Uterus (tissue), 3 donors: ENCODE measurements at regions not wholly inside any gene's neighbourhood (a gene's known extent, or its start where the extent isn't known, plus 50 kb on each side); places are given as distances from the start of the nearest gene placed in this dataset.

Experiments
- DNase-seq, 2 donors: peaks; one replicate each; pipeline ENCODE4 v3.0.0-alpha.2; 2019 to 2020
- H3K27ac ChIP-seq, 2 donors: fragments of 200-600 bp; sonication (generic); 1 replicate in 1 of 2; 2 replicates in 1 of 2; pipeline ENCODE4 v1.5.1; 2016 to 2018
- H3K27me3 ChIP-seq, 2 donors: fragments of 200-600 bp; sonication (generic); one replicate each; pipeline ENCODE4 v1.5.1; 2018 to 2019; ENCODE audit warnings: control low read depth in 1 of 2
- H3K36me3 ChIP-seq, 2 donors: fragments of 200-600 bp; sonication (generic); one replicate each; pipeline ENCODE4 v1.5.1; 2019; ENCODE audit warnings: control low read depth in 1 of 2
- H3K4me1 ChIP-seq, 2 donors: fragments of 200-600 bp; sonication (generic); one replicate each; pipeline ENCODE4 v1.5.1; 2018 to 2019; ENCODE audit warnings: control low read depth in 1 of 2
- H3K4me3 ChIP-seq, 2 donors: fragments of 200-600 bp; sonication (generic); 1 replicate in 1 of 2; 2 replicates in 1 of 2; pipeline ENCODE4 v1.5.1; 2018 to 2019; ENCODE audit warnings: mild to moderate bottlenecking in 1 of 2
- H3K9me3 ChIP-seq, 2 donors: fragments of 200-600 bp; sonication (generic); one replicate each; pipeline ENCODE4 v1.5.1; 2019; ENCODE audit warnings: control low read depth in 1 of 2
- POLR2A ChIP-seq, 2 donors: fragments of 450-650 bp; IDR thresholded peaks; one replicate each; pipeline ENCODE4 v1.6.1; 2016; ENCODE audit warnings: antibody characterized with exemption in 2 of 2, mild to moderate bottlenecking in 1 of 2, moderate library complexity in 1 of 2
- intact Hi-C: fragments of 100-400 bp; cut with DNase I; formaldehyde crosslinking; loops from one replicate; pipeline ENCODE4 v1.15.1; 2023; ENCODE audit warnings: low total_unique reads
- TF ChIP-seq, protein P1 (sequence below), 4 experiments: fragments of 200-600 bp in 2 of 4; fragments of 450-650 bp in 2 of 4; sonication (generic) in 2 of 4; IDR thresholded peaks; one replicate each; pipeline ENCODE4 v1.5.1; 2016 to 2019; ENCODE audit warnings: antibody characterized with exemption in 4 of 4, mild to moderate bottlenecking in 2 of 4, moderate library complexity in 1 of 4
- donor health status: DM: yes; HTN: yes; CAD: no.

GRCh38 chr9:15048772-15049171 is 138.5 kb upstream of the FREM1 start:
- intact Hi-C loops, result no loop called here
- TF ChIP-seq, protein P1, sequence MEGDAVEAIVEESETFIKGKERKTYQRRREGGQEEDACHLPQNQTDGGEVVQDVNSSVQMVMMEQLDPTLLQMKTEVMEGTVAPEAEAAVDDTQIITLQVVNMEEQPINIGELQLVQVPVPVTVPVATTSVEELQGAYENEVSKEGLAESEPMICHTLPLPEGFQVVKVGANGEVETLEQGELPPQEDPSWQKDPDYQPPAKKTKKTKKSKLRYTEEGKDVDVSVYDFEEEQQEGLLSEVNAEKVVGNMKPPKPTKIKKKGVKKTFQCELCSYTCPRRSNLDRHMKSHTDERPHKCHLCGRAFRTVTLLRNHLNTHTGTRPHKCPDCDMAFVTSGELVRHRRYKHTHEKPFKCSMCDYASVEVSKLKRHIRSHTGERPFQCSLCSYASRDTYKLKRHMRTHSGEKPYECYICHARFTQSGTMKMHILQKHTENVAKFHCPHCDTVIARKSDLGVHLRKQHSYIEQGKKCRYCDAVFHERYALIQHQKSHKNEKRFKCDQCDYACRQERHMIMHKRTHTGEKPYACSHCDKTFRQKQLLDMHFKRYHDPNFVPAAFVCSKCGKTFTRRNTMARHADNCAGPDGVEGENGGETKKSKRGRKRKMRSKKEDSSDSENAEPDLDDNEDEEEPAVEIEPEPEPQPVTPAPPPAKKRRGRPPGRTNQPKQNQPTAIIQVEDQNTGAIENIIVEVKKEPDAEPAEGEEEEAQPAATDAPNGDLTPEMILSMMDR (IDR thresholded peaks at IDR 0.05), result no peak
- no peak for TF ChIP-seq POLR2A (IDR thresholded peaks at IDR 0.05)
- no peaks in the 10 kb centered on the region for H3K9me3 ChIP-seq

DNA sequence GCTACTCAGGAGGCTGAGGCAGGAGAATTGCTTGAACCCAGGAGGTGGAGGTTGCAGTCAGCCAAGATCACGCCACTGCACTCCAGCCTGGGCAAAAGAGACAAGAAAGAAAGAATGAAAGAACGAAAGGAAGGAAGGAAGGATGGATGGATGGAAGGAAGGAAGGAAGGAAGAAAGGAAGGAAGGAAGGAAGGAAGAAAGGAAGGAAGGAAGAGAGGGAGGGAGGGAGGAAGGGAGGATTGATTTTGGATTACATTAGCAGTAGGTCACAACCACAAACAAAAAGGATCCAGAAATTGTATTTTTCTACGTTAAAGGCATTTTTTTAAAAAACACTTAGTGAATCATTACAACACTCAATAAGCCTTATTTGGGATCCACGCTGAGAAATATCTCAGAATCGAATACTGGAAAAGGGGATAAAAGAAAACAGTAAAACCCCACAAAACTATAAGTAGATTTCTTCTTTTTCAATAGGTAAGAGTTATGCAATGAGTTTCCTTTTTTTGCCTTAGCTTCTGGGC is 136.9 kb upstream of the FREM1 start:
- intact Hi-C loops, result no loop called here
- Histone ChIP-seq H3K27me3 (no peaks in the 10 kb centered on the region), H3K4me1 (no peaks in the 10 kb centered on the region), H3K36me3 (no peaks in the 10 kb centered on the region), H3K4me3 (no peak overlapping the region), H3K9me3 (no peaks in the 10 kb centered on the region), H3K27ac (no peak overlapping the region)
- TF ChIP-seq, protein P1 (IDR thresholded peaks at IDR 0.05), result no peak
- TF ChIP-seq POLR2A (IDR thresholded peaks at IDR 0.05), result no peak
- no peak for DNase-seq

More at GRCh38 chr9:15048772-15049171, 138.5 kb upstream of the FREM1 start:
- no peak overlapping the region for H3K27ac ChIP-seq
- no peak for DNase-seq
- H3K4me1 ChIP-seq, result no peaks in the 10 kb centered on the region
- no peak overlapping the region for H3K4me3 ChIP-seq
- no peaks in the 10 kb centered on the region for H3K36me3 ChIP-seq
- H3K27me3 ChIP-seq, result no peaks in the 10 kb centered on the region

DNA sequence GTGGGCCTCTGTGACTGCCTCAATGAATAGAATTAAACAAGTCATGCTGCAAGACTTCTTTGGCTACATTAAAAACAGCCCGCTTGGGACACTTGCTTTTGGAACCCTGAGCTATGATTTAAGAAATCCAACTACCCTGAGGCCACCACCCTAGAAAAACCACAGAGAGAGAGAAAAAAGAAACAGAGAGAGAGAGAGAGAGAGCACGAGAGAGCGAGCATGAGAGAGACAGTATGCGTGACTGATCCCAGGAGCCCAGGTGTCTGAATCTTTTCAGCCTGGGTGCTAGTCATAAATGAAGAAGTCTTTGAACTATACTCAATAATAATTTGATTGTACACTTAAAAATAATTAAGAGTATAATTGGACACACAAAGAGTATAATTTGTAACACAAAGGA is 123.1 kb upstream of the FREM1 start:
- no peak overlapping the region for H3K4me3 ChIP-seq
- no peaks in the 10 kb centered on the region for H3K4me1 ChIP-seq
- DNase-seq, result no peak
- intact Hi-C loops, result no loop called here
- H3K27ac ChIP-seq, result no peak overlapping the region
- TF ChIP-seq POLR2A (IDR thresholded peaks at IDR 0.05), result no peak
- TF ChIP-seq, protein P1 (IDR thresholded peaks at IDR 0.05), result no peak
- H3K9me3 ChIP-seq, result no peaks in the 10 kb centered on the region
- H3K27me3 ChIP-seq, result no peaks in the 10 kb centered on the region
- no peaks in the 10 kb centered on the region for H3K36me3 ChIP-seq

DNA sequence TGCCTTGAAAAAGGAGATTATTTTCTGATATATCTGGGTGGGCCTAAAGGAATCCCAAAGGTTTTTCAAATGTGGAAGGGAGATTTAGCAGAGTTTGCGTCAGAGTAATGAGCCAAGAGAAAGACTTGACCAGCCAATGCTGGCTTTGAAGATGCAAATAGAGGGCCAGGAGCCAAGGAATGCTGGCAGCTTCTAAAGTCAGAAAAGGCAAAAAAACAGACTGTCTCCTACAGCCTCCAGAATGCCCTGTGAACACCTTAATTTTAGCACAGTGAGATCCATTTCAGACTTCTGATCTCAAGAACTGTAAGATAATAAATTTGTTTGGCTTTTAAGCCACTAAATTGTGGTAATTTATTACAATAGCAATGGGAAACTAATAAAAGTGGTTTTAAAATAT is 122.6 kb upstream of the FREM1 start:
- no peak for TF ChIP-seq POLR2A (IDR thresholded peaks at IDR 0.05)
- TF ChIP-seq, protein P1 (IDR thresholded peaks at IDR 0.05), result no peak
- Histone ChIP-seq H3K9me3 (no peaks in the 10 kb centered on the region), H3K36me3 (no peaks in the 10 kb centered on the region), H3K27ac (no peak overlapping the region), H3K4me3 (no peak overlapping the region), H3K27me3 (no peaks in the 10 kb centered on the region), H3K4me1 (no peaks in the 10 kb centered on the region)
- intact Hi-C loops, result no loop called here
- no peak for DNase-seq

DNA sequence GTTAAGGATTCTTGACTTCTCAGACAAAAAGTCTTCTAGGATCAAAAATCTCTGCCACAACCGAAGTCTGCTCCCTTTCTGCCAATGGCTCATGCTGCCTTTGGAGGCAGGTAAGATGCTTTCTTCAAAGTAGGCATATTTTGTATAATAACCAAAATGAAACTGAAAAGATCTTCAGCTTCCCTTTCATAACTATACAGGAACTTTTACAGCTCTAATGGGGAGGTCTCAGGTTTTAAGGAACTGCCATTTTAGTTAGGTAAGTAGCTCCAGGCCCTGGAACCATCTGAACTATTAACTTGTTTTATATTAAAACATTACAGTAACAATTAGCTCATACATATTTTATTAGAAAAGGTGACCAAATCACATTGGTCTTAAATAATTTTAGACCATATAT is 110.9 kb upstream of the FREM1 start:
- TF ChIP-seq, protein P1 (IDR thresholded peaks at IDR 0.05), result no peak
- no peak for TF ChIP-seq POLR2A (IDR thresholded peaks at IDR 0.05)
- Histone ChIP-seq H3K4me3 (no peak overlapping the region), H3K9me3 (no peaks in the 10 kb centered on the region), H3K27me3 (no peaks in the 10 kb centered on the region), H3K27ac (no peak overlapping the region), H3K36me3 (no peaks in the 10 kb centered on the region), H3K4me1 (no peaks in the 10 kb centered on the region)
- no peak for DNase-seq
- intact Hi-C loops, result no loop called here
